ENCODE measurements at regions not wholly inside any gene's neighbourhood (a gene's known extent, or its start where the extent isn't known, plus 50 kb on each side); places are given as distances from the start of the nearest gene placed in this dataset.

DNA sequence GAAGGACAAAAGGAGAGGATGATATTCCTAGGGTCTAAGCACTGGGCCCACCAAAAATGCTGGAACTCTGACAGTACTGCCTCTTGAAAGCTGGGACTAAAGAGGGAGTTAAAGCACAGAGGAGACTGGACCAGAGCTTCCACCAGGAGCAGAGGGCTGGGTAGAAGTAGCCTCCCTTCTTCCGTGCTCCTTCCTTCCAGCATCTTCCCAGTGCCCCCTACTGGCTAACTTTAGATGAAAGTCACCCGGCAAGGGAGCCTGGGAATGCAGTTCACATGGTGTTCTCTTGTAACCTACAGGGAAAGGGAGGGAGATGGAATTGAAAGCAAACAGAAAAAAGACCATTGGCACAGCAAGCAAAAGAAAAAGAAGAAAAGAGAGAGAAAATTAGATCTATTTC is 106.1 kb upstream of the COL8A1 start:
- no peak overlapping the region for H2BK5ac ChIP-seq (ENCODE audit: insufficient read length, low read length)
- no peaks in the 10 kb centered on the region; the same call in 1 of the 2 replicates for H3K4me1 ChIP-seq (ENCODE audit: insufficient read depth, low read length)
- H2BK20ac ChIP-seq (ENCODE audit: low read depth, low read length, poor library complexity, severe bottlenecking): no peak overlapping the region
- H4K20me1 ChIP-seq (ENCODE audit: control insufficient read depth, insufficient read depth, insufficient read length): no peaks in the 10 kb centered on the region
- no peak overlapping the region for H3K9ac ChIP-seq (ENCODE audit: extremely low read depth, insufficient read length, low read length)
- no peak overlapping the region for H3K56ac ChIP-seq (ENCODE audit: insufficient read length, low read depth, low read length)
- no peaks in the 10 kb centered on the region for H3K27me3 ChIP-seq (ENCODE audit: insufficient read depth, low read length)
- no peak overlapping the region for H4K8ac ChIP-seq (replicated peaks; ENCODE audit: insufficient read length, low read depth, low read length)
- no peak overlapping the region for H3K14ac ChIP-seq (ENCODE audit: insufficient read depth, low read length)
- no peak overlapping the region for H3K18ac ChIP-seq (ENCODE audit: insufficient read length, low read depth, low read length)
- H2BK12ac ChIP-seq (ENCODE audit: insufficient read length, low read depth, low read length): no peak overlapping the region
- H3K79me2 ChIP-seq (ENCODE audit: insufficient read depth, low read length): no peaks in the 10 kb centered on the region
- no peak overlapping the region for H2AK5ac ChIP-seq (ENCODE audit: insufficient read length, low read length)
- no peaks in the 10 kb centered on the region for H3K27me3 Mint-ChIP-seq (ENCODE audit: low read depth)
- no peak overlapping the region for H3K27ac Mint-ChIP-seq
- H3K4me3 Mint-ChIP-seq: no peak overlapping the region
- no CpG with 5 or more reads among the region's 2 CpGs for WGBS (ENCODE audit: extremely low coverage, insufficient read length, low lambda C conversion rate)
- H3K4me1 Mint-ChIP-seq: peaks cover 16 to 18% of the 10 kb centered on the region in 2 experiments
- DNase-seq: peak; percentile 88
- no peak overlapping the region for H4K5ac ChIP-seq (ENCODE audit: insufficient read length, low read depth, low read length)
- H3K4ac ChIP-seq (ENCODE audit: low read depth, low read length): no peak overlapping the region
- H3K23me2 ChIP-seq (ENCODE audit: insufficient read length, low read depth, low read length, poor library complexity, severe bottlenecking): no peaks in the 10 kb centered on the region
- no peaks in the 10 kb centered on the region for H3K9me3 Mint-ChIP-seq
- no peak overlapping the region for H3T11ph ChIP-seq (ENCODE audit: low read length)
- H2AFZ ChIP-seq (ENCODE audit: low read length): no peak overlapping the region
- no peak overlapping the region for H2BK120ac ChIP-seq (ENCODE audit: low read depth, low read length, poor library complexity, severe bottlenecking)
- TF ChIP-seq, protein P1, sequence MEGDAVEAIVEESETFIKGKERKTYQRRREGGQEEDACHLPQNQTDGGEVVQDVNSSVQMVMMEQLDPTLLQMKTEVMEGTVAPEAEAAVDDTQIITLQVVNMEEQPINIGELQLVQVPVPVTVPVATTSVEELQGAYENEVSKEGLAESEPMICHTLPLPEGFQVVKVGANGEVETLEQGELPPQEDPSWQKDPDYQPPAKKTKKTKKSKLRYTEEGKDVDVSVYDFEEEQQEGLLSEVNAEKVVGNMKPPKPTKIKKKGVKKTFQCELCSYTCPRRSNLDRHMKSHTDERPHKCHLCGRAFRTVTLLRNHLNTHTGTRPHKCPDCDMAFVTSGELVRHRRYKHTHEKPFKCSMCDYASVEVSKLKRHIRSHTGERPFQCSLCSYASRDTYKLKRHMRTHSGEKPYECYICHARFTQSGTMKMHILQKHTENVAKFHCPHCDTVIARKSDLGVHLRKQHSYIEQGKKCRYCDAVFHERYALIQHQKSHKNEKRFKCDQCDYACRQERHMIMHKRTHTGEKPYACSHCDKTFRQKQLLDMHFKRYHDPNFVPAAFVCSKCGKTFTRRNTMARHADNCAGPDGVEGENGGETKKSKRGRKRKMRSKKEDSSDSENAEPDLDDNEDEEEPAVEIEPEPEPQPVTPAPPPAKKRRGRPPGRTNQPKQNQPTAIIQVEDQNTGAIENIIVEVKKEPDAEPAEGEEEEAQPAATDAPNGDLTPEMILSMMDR (conservative IDR thresholded peaks at IDR 0.05): peak; percentile 85
- H4K91ac ChIP-seq (ENCODE audit: insufficient read length, low read depth, low read length): no peak overlapping the region
- no peak overlapping the region for H3K23ac ChIP-seq (ENCODE audit: insufficient read length, low read depth, low read length)
- H3K36me3 Mint-ChIP-seq (ENCODE audit: insufficient read depth in 1 of 3, low read depth in 3 of 3): no peaks in the 10 kb centered on the region
- no peak overlapping the region for H3K27ac ChIP-seq (ENCODE audit: insufficient read length, low read depth, low read length)
- no peak overlapping the region for H3K4me2 ChIP-seq (ENCODE audit: insufficient read depth, insufficient read length, low read length)
- no peaks in the 10 kb centered on the region for H3K9me3 ChIP-seq (ENCODE audit: control insufficient read depth, low read depth, low read length)
- H2BK15ac ChIP-seq (ENCODE audit: low read depth, low read length): no peak overlapping the region
- H3K79me1 ChIP-seq (ENCODE audit: insufficient read depth, low read depth, low read length, poor library complexity, severe bottlenecking): no peaks in the 10 kb centered on the region
